ENCODE measurements at regions not wholly inside any gene's neighbourhood (a gene's known extent, or its start where the extent isn't known, plus 50 kb on each side); places are given as distances from the start of the nearest gene placed in this dataset.

GRCh38 chr1:30286988-30287839 is 436.2 kb downstream of the MATN1 start:
- ATAC-seq (no peak), DNase-seq (no peak)
- no peaks in the 10 kb centered on the region for H3K27me3 ChIP-seq
- no peaks in the 10 kb centered on the region for H3K9me3 ChIP-seq
- TF ChIP-seq CTCF (IDR thresholded peaks at IDR 0.05 in 4 of 5, conservative IDR thresholded peaks at IDR 0.05 in 1 of 5) (no peak), POLR2A (IDR thresholded peaks at IDR 0.05) (no peak)
- in situ Hi-C loops (cut with MboI; ENCODE audit: low sequenced_read_pairs in 4 of 4) (no loop called here), intact Hi-C loops (cut with DNase I; ENCODE audit: low total_unique reads) (no loop called here)
- H3K36me3 ChIP-seq, result no peaks in the 10 kb centered on the region
- H3K4me1 ChIP-seq, result no peaks in the 10 kb centered on the region
- no peak overlapping the region for H3K4me3 ChIP-seq
- H3K27ac ChIP-seq, result no peak overlapping the region

- Histone ChIP-seq H3K4me3 (no peak overlapping the region), H3K27ac (no peak overlapping the region), H3K36me3 (no peaks in the 10 kb centered on the region), H3K4me1 (no peaks in the 10 kb centered on the region), H3K27me3 (no peaks in the 10 kb centered on the region), H3K9me3 (no peaks in the 10 kb centered on the region)
- no peak for ATAC-seq
- in situ Hi-C loops (cut with MboI; ENCODE audit: low sequenced_read_pairs in 4 of 4), result no loop called here
- intact Hi-C loops (cut with DNase I; ENCODE audit: low total_unique reads), result no loop called here
- DNase-seq, result no peak
- no peak for TF ChIP-seq CTCF (IDR thresholded peaks at IDR 0.05 in 4 of 5, conservative IDR thresholded peaks at IDR 0.05 in 1 of 5)
Measured at GRCh38 chr1:30286241-30286987, 437.0 kb downstream of the MATN1 start.

- intact Hi-C loops (cut with DNase I; ENCODE audit: low total_unique reads) (no loop called here), in situ Hi-C loops (cut with MboI; ENCODE audit: low sequenced_read_pairs in 4 of 4) (no loop called here)
- H3K4me3 ChIP-seq, result no peak overlapping the region
- no peaks in the 10 kb centered on the region for H3K9me3 ChIP-seq
- H3K27me3 ChIP-seq, result no peaks in the 10 kb centered on the region
- no peak for ATAC-seq
- H3K27ac ChIP-seq, result no peak overlapping the region
- TF ChIP-seq CTCF (IDR thresholded peaks at IDR 0.05 in 4 of 5, conservative IDR thresholded peaks at IDR 0.05 in 1 of 5), result no peak
- no peak for TF ChIP-seq POLR2A (IDR thresholded peaks at IDR 0.05)
- H3K4me1 ChIP-seq, result no peaks in the 10 kb centered on the region
- no peak for DNase-seq
- no peaks in the 10 kb centered on the region for H3K36me3 ChIP-seq
Measured at GRCh38 chr1:30285501-30285932, 437.9 kb downstream of the MATN1 start.

GRCh38 chr1:30284728-30285475 is 438.5 kb downstream of the MATN1 start:
- Histone ChIP-seq H3K4me1 (no peaks in the 10 kb centered on the region), H3K4me3 (no peak overlapping the region), H3K9me3 (no peaks in the 10 kb centered on the region), H3K27me3 (no peaks in the 10 kb centered on the region), H3K36me3 (no peaks in the 10 kb centered on the region), H3K27ac (no peak overlapping the region)
- ATAC-seq (no peak), DNase-seq (no peak)
- TF ChIP-seq POLR2A (IDR thresholded peaks at IDR 0.05), result no peak
- TF ChIP-seq CTCF (IDR thresholded peaks at IDR 0.05 in 4 of 5, conservative IDR thresholded peaks at IDR 0.05 in 1 of 5), result no peak
- in situ Hi-C loops (cut with MboI; ENCODE audit: low sequenced_read_pairs in 4 of 4) (no loop called here), intact Hi-C loops (cut with DNase I; ENCODE audit: low total_unique reads) (no loop called here)

Data from gastrocnemius medialis (tissue), 4 donors.